ENCODE measurements at regions not wholly inside any gene's neighbourhood (a gene's known extent, or its start where the extent isn't known, plus 50 kb on each side); places are given as distances from the start of the nearest gene placed in this dataset.
"Not testable (repeated sequence)": the region's sequence is repeated elsewhere in the genome, so short reads cannot be mapped to it uniquely, and the experiment has no call there.

DNA sequence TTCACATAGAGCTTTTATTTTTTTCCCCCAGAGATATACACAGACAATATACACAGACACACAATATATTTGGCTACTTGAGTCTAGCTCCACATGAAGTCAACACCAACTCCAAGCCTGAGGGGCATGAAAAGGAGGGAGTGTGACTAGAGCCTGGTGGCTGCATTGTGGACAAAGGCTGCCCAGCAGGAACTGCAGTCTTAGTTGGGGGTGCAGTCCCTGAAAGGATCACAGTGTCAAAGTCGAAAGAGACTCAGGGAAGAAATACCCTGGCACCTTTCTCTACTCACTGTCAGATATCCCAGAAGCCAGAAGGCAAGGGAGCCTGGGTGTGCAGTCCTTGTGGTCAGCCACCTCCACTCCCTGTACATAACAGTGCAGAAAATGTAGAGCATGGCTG, 231.6 kb upstream of the RPS23 start:
- ChIA-PET CTCF (no interaction called here), POLR2A (no interaction called here)
- TF ChIP-seq, protein P1, sequence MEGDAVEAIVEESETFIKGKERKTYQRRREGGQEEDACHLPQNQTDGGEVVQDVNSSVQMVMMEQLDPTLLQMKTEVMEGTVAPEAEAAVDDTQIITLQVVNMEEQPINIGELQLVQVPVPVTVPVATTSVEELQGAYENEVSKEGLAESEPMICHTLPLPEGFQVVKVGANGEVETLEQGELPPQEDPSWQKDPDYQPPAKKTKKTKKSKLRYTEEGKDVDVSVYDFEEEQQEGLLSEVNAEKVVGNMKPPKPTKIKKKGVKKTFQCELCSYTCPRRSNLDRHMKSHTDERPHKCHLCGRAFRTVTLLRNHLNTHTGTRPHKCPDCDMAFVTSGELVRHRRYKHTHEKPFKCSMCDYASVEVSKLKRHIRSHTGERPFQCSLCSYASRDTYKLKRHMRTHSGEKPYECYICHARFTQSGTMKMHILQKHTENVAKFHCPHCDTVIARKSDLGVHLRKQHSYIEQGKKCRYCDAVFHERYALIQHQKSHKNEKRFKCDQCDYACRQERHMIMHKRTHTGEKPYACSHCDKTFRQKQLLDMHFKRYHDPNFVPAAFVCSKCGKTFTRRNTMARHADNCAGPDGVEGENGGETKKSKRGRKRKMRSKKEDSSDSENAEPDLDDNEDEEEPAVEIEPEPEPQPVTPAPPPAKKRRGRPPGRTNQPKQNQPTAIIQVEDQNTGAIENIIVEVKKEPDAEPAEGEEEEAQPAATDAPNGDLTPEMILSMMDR (IDR thresholded peaks at IDR 0.05; ENCODE audit: insufficient read depth, low read length, missing control alignments) = no peak
- no peak for DNase-seq (ENCODE audit: low read depth, low spot score)
- no peak overlapping the region for H3K4me3 ChIP-seq (ENCODE audit: low read depth, low read length)

DNA sequence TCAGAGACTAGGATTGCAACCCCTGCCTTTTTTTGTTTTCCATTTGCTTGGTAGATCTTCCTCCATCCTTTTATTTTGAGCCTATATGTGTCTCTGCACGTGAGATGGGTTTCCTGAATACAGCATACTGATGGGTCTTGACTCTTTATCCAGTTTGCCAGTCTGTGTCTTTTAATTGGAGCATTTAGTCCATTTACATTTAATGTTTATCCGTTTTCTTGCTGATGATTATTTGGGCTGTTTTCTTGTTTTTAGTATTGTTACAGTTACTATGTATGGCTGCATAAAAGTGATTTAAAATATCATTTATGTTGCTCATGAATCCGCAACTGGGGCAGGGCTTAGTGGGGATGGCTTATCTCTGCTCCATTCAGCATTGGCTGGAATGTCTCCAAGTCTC, 228.2 kb upstream of the RPS23 start:
- POLR2A ChIA-PET; CTCF ChIA-PET; H3K4me3 ChIP-seq (ENCODE audit: low read depth, low read length); DNase-seq (ENCODE audit: low read depth, low spot score): not testable (repeated sequence)

DNA sequence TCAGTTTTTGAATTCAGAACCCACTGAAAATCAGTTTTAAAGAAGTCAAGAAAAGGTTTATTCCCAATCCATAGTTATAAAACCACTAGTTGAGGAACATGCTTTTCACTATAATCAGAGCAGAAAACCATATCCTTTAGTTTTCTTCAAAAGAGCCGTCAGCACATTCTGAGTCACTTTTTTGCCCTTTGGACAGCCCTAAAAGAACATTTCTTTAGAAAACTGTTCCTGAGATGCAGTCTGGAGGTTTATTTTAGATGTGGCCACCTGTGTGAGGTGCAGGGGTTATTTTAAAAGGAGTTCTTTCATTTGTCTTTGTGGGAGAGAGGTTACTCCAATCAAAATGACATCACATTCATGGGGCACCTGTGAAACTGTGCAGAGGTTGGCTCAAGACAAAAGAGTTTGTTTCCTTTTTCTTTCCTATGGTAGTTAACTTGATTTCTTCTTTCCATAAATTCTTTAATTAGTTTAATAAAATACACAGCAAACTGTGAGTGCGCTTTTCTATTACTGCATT, 221.6 kb upstream of the RPS23 start:
- no peak for DNase-seq (ENCODE audit: low read depth, low spot score)
- H3K4me3 ChIP-seq (ENCODE audit: low read depth, low read length) = no peak overlapping the region
- CTCF ChIA-PET = interaction anchor here (1.1 kb wide), 1 partner anchor 148 kb away, joined by 6 read pairs; no protein-coding TSS in a partner anchor
- POLR2A ChIA-PET = no interaction called here
- TF ChIP-seq, protein P1 (IDR thresholded peaks at IDR 0.05; ENCODE audit: insufficient read depth, low read length, missing control alignments) = no peak

DNA sequence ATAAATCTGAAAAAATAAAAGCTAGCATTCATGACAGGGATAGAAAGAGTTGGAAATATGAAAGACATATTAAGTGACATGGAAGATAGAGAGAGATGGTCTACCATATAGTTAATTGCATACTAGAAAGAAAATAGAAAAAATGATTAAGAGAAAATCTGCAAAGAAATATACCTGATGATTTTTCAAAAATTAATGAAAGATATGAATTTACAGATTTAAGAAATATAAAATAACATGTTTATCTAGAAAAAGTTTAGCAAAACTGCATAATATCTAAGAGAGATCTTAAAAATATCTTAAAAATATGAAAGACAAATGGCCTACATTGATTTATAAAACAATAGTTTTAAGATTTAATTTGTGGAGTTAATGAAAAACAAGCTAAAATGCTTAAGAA, 219.1 kb upstream of the RPS23 start:
- ChIA-PET CTCF (interaction anchor here (0.6 kb wide), 1 partner anchor 145 kb away, joined by 4 read pairs; no protein-coding TSS in a partner anchor), POLR2A (no interaction called here)
- H3K4me3 ChIP-seq (ENCODE audit: low read depth, low read length) = no peak overlapping the region
- DNase-seq (ENCODE audit: low read depth, low spot score) = no peak
- TF ChIP-seq, protein P1 (IDR thresholded peaks at IDR 0.05; ENCODE audit: insufficient read depth, low read length, missing control alignments) = no peak

DNA sequence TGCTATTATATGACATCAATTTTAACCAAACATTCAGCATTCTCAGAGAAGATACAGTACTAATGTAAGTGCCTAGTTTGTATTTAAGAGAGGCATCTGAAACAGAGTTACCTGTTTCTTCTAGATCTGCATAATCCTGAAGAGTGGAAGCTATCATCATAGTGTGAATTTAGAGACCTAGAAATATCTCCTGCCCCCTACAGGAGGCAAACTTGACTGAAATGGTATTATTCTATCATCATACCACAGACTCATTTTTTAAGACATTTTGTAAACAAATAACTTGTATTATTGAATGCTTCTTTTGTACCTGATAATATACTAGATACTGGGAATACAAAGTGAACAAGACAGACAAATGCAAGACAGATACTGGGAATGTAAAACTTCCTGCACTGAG, 216.8 kb upstream of the RPS23 start:
- H3K4me3 ChIP-seq (ENCODE audit: low read depth, low read length) = no peak overlapping the region
- ChIA-PET POLR2A (no interaction called here), CTCF (interaction anchor here (1.0 to 1.9 kb wide), 7 partner anchors 16 to 183 kb away, joined by 3 to 9 read pairs (median 5); no protein-coding TSS in a partner anchor)
- DNase-seq (ENCODE audit: low read depth, low spot score) = no peak
- TF ChIP-seq, protein P1 (IDR thresholded peaks at IDR 0.05; ENCODE audit: insufficient read depth, low read length, missing control alignments) = peak; percentile 9

DNA sequence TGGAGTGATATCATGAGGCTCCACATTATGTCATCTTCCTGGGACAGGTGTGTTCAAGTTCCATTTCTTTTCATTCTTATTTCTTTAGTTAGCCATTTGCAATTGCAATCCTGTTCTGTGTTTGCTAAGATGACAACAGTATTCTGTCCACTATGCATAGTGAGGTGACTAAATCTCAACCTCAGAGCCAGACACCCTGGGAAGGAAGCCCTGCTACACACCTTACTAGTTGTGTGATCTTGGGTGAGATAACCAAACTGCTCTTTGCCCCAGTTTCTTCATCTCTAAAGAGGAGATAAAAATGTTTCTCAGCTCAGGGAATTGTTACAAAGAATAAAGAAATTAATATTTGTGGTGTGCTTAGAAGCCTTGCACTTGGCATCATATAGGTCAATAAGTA, 215.1 kb upstream of the RPS23 start:
- H3K4me3 ChIP-seq (ENCODE audit: low read depth, low read length) = no peak overlapping the region
- ChIA-PET POLR2A (no interaction called here), CTCF (no interaction called here)
- TF ChIP-seq, protein P1 (IDR thresholded peaks at IDR 0.05; ENCODE audit: insufficient read depth, low read length, missing control alignments) = no peak
- DNase-seq (ENCODE audit: low read depth, low spot score) = no peak

DNA sequence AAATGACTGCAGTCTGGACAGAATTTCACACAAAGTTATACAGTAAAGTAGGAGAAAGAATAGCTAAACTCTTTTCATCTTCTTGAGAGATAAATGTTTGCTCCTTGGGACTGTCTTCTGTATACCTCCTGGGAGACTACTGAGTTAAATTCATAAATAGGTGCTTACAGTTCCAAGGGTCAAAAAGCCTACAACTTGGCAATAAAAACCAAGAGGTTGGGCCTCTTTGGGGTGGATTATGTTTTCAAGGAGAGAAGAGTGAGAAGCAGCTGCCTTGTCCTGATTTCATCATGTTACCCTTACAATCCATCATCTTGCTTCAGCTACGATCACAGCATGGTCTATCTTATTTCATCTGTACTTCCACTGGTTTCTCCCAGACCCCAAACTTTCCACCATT, 213.2 kb upstream of the RPS23 start:
- POLR2A ChIA-PET = no interaction called here
- no peak for DNase-seq (ENCODE audit: low read depth, low spot score)
- TF ChIP-seq, protein P1 (IDR thresholded peaks at IDR 0.05; ENCODE audit: insufficient read depth, low read length, missing control alignments) = no peak
- CTCF ChIA-PET = no interaction called here
- H3K4me3 ChIP-seq (ENCODE audit: low read depth, low read length) = no peak overlapping the region
